Left lung (tissue), 4 donors: ENCODE measurements at regions not wholly inside any gene's neighbourhood (a gene's known extent, or its start where the extent isn't known, plus 50 kb on each side); places are given as distances from the start of the nearest gene placed in this dataset.

ENCODE experiments used
- ATAC-seq: fragments of 200-7000 bp; cut with Tn5 transposase; one replicate; pipeline ENCODE4 v1.9.1; 2020; ENCODE audit warnings: moderate library complexity
- DNase-seq, 4 donors: peaks; one replicate each; pipeline ENCODE4 v3.0.0-alpha.2; 2013 to 2020
- H3K27ac ChIP-seq, 2 donors: fragments of 200-600 bp; sonication (generic) in 1 of 2; one replicate each; pipeline versions ENCODE4 v1.5.0 to v1.8.0; 2020 to 2021
- H3K27me3 ChIP-seq, 2 donors: fragments of 200-600 bp; sonication (generic) in 1 of 2; one replicate each; pipeline versions ENCODE4 v1.5.0 to v1.8.0; 2020 to 2021
- H3K36me3 ChIP-seq, 2 donors: fragments of 200-600 bp; sonication (generic) in 1 of 2; one replicate each; pipeline versions ENCODE4 v1.5.0 to v1.8.0; 2020 to 2021
- H3K4me1 ChIP-seq, 2 donors: fragments of 200-600 bp; one replicate each; pipeline ENCODE4 v1.8.0; 2021
- H3K4me3 ChIP-seq, 2 donors: fragments of 200-600 bp; sonication (generic) in 1 of 2; one replicate each; pipeline versions ENCODE4 v1.5.0 to v1.8.0; 2020 to 2021; ENCODE audit warnings: mild to moderate bottlenecking in 1 of 2
- H3K9me3 ChIP-seq, 2 donors: fragments of 200-600 bp; sonication (generic) in 1 of 2; one replicate each; pipeline versions ENCODE4 v1.5.0 to v1.8.0; 2020 to 2021
- CTCF ChIP-seq, 2 donors: fragments of 200-600 bp; sonication (generic) in 1 of 2; IDR thresholded peaks; one replicate each; pipeline versions ENCODE4 v1.5.0 to v1.8.0; 2021; ENCODE audit warnings: antibody characterized with exemption in 2 of 2
- intact Hi-C, 2 donors: fragments of 100-400 bp; cut with DNase I; formaldehyde crosslinking; loops; one replicate each; pipeline versions ENCODE4 v1.11.2 to v1.14.2; 2022
- donor health status: DM: no; HTN: yes; CAD: no.
- donor health status: DM: no; HTN: no; CAD: no.

GRCh38 chr7:80318081-80318480, 183.4 kb downstream of the GNAI1 start:
- ATAC-seq (no peak), DNase-seq (no peak)
- Histone ChIP-seq H3K27ac (no peak overlapping the region), H3K36me3 (no peaks in the 10 kb centered on the region), H3K4me1 (no peaks in the 10 kb centered on the region), H3K4me3 (no peak overlapping the region), H3K9me3 (no peaks in the 10 kb centered on the region), H3K27me3 (no peaks in the 10 kb centered on the region)
- no peak for TF ChIP-seq CTCF (IDR thresholded peaks at IDR 0.05)
- intact Hi-C loops = no loop called here

GRCh38 chr7:80316811-80317210, 182.2 kb downstream of the GNAI1 start:
- no peaks in the 10 kb centered on the region for H3K36me3 ChIP-seq
- intact Hi-C loops = no loop called here
- no peaks in the 10 kb centered on the region for H3K27me3 ChIP-seq
- ATAC-seq (no peak), DNase-seq (no peak)
- no peak overlapping the region for H3K27ac ChIP-seq
- no peak overlapping the region for H3K4me3 ChIP-seq
- no peaks in the 10 kb centered on the region for H3K4me1 ChIP-seq
- no peak for TF ChIP-seq CTCF (IDR thresholded peaks at IDR 0.05)
- H3K9me3 ChIP-seq = no peaks in the 10 kb centered on the region

- ATAC-seq (peak; percentile 44), DNase-seq (no peak)
- Histone ChIP-seq H3K9me3 (no peaks in the 10 kb centered on the region), H3K4me3 (no peak overlapping the region), H3K27ac (no peak overlapping the region), H3K36me3 (no peaks in the 10 kb centered on the region), H3K27me3 (no peaks in the 10 kb centered on the region), H3K4me1 (no peaks in the 10 kb centered on the region)
- TF ChIP-seq CTCF (IDR thresholded peaks at IDR 0.05) = no peak
- intact Hi-C loops = no loop called here
Observed at GRCh38 chr7:80313716-80314115, 179.1 kb downstream of the GNAI1 start.

GRCh38 chr7:80313067-80313626, 178.5 kb downstream of the GNAI1 start:
- intact Hi-C loops = no loop called here
- H3K27ac ChIP-seq = no peak overlapping the region
- ATAC-seq = no peak
- no peak for DNase-seq
- H3K9me3 ChIP-seq = no peaks in the 10 kb centered on the region
- no peaks in the 10 kb centered on the region for H3K27me3 ChIP-seq
- H3K4me1 ChIP-seq = no peaks in the 10 kb centered on the region
- no peak for TF ChIP-seq CTCF (IDR thresholded peaks at IDR 0.05)
- H3K4me3 ChIP-seq = no peak overlapping the region
- H3K36me3 ChIP-seq = no peaks in the 10 kb centered on the region

- H3K27ac ChIP-seq = peak overlapping the region in 1 of 2 donors; percentile 10
- H3K36me3 ChIP-seq = no peaks in the 10 kb centered on the region
- TF ChIP-seq CTCF (IDR thresholded peaks at IDR 0.05) = no peak
- ATAC-seq (peak; percentile 86), DNase-seq (peak in 2 of 4 donors; percentile 65 to 86)
- no peaks in the 10 kb centered on the region for H3K27me3 ChIP-seq
- no peaks in the 10 kb centered on the region for H3K9me3 ChIP-seq
- intact Hi-C loops = no loop called here
- no peak overlapping the region for H3K4me3 ChIP-seq
- H3K4me1 ChIP-seq = no peaks in the 10 kb centered on the region
Observed at GRCh38 chr7:80312139-80312661, 177.6 kb downstream of the GNAI1 start.
